Stomach (tissue), 4 donors: ENCODE measurements at regions not wholly inside any gene's neighbourhood (a gene's known extent, or its start where the extent isn't known, plus 50 kb on each side); places are given as distances from the start of the nearest gene placed in this dataset.

Source experiments
- CTCF ChIP-seq, 7 experiments: fragments of 450-650 bp in 4 of 7; fragments of 200-600 bp in 3 of 7; sonication (generic) in 3 of 7; IDR thresholded peaks; one replicate each; pipeline ENCODE4 v1.5.1; 2016 to 2019; ENCODE audit warnings: antibody characterized with exemption in 7 of 7, control low read depth in 2 of 7, mild to moderate bottlenecking in 1 of 7
- EP300 ChIP-seq: sonication (generic); formaldehyde crosslinking; IDR thresholded peaks from one replicate; pipeline ENCODE4 v1.6.1; 2017; ENCODE audit warnings: antibody characterized with exemption
- POLR2A ChIP-seq, 4 donors: fragments of 450-650 bp; IDR thresholded peaks; one replicate each; pipeline ENCODE4 v1.6.1; 2016; ENCODE audit warnings: antibody characterized with exemption in 4 of 4, control low read depth in 2 of 4, mild to moderate bottlenecking in 1 of 4, moderate library complexity in 1 of 4
- POLR2AphosphoS5 ChIP-seq, 3 donors: sonication (generic); formaldehyde crosslinking; IDR thresholded peaks; one replicate each; pipeline ENCODE4 v1.6.1; 2016; ENCODE audit warnings: antibody characterized with exemption in 3 of 3

- TF ChIP-seq POLR2A (IDR thresholded peaks at IDR 0.05) (no peak), CTCF (IDR thresholded peaks at IDR 0.05) (no peak), POLR2AphosphoS5 (IDR thresholded peaks at IDR 0.05) (no peak), EP300 (no peak)
Measured at GRCh38 chr3:63061449-63061848, 186.2 kb upstream of the CADPS start.
